ENCODE measurements at regions not wholly inside any gene's neighbourhood (a gene's known extent, or its start where the extent isn't known, plus 50 kb on each side); places are given as distances from the start of the nearest gene placed in this dataset.

DNA sequence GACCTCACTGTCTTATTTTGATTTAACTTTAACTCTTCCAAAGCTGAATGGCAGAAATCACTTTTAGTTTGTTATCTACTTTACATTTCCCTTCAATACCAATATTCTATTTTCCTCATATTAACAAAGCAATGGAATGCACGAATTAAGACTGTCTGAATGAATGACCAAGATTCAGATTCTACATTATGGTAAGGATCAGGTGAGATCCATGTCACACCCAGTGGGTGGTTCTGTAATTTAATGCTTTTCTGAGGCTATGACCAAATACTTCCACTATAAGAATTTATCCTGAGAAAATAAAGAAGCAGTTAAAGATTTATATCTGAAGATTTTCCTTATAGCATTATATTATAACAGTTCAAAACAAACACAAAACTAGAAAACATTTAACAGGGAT, 90.2 kb upstream of the NUPR2 start:
- H3K79me1 ChIP-seq (ENCODE audit: low read depth, low read length): no peaks in the 10 kb centered on the region
- H2BK5ac ChIP-seq (ENCODE audit: low read depth, low read length): no peak overlapping the region
- H3K23ac ChIP-seq (ENCODE audit: insufficient read length): no peak overlapping the region
- no peak overlapping the region for H2BK20ac ChIP-seq (ENCODE audit: low read length)
- no peak overlapping the region for H4K91ac ChIP-seq (replicated peaks; ENCODE audit: insufficient read length, low read length)
- H3K9me3 ChIP-seq (ENCODE audit: insufficient read depth in 2 of 2, low read depth in 1 of 2, low read length in 1 of 2): peaks cover 49 to 66% of the 10 kb centered on the region in 2 experiments
- FAIRE-seq: no peak
- no peak overlapping the region for H3K9ac ChIP-seq (replicated peaks in 1 of 4; ENCODE audit: extremely low read depth in 1 of 4, low read depth in 3 of 4, low read length in 3 of 4)
- H2AK5ac ChIP-seq (ENCODE audit: low read depth, low read length): no peak overlapping the region
- ChIA-PET CTCF (ENCODE audit: partially characterized antibody) (no interaction called here), POLR2A (ENCODE audit: partially characterized antibody) (no interaction called here)
- no peaks in the 10 kb centered on the region for H3K4me1 ChIP-seq (replicated peaks in 1 of 4; ENCODE audit: control insufficient read depth in 3 of 4, insufficient read depth in 4 of 4, low read length in 3 of 4)
- no peak for DNase-seq (ENCODE audit: low read depth in 1 of 2, low spot score in 2 of 2)
- TF ChIP-seq EP300 (IDR thresholded peaks at IDR 0.05; ENCODE audit: borderline replicate concordance in 1 of 2, low read depth in 2 of 2, low read length in 2 of 2): no peak
- no peak for TF ChIP-seq RAD21 (IDR thresholded peaks at IDR 0.05 in 1 of 2, conservative IDR thresholded peaks at IDR 0.05 in 1 of 2; ENCODE audit: low read depth in 2 of 2, low read length in 2 of 2)
- no peak for TF ChIP-seq TAF1 (IDR thresholded peaks at IDR 0.05; ENCODE audit: low read depth, low read length)
- no peak for TF ChIP-seq POLR2A (IDR thresholded peaks at IDR 0.05; ENCODE audit: control extremely low read depth in 1 of 2, low read depth in 2 of 2, low read length in 2 of 2)
- no peak for TF ChIP-seq CEBPB (IDR thresholded peaks at IDR 0.05; ENCODE audit: low read depth, low read length)
- H3K4me3 ChIP-seq (ENCODE audit: extremely low read depth in 1 of 4, insufficient read depth in 2 of 4, low read depth in 3 of 4, low read length in 4 of 4): no peak overlapping the region
- H2AFZ ChIP-seq (ENCODE audit: low read length): no peak overlapping the region
- no peak overlapping the region for H4K8ac ChIP-seq (ENCODE audit: extremely low read depth, insufficient read depth, low read length)
- H4K20me1 ChIP-seq (replicated peaks in 1 of 2; ENCODE audit: control insufficient read depth in 1 of 2, insufficient read depth in 2 of 2, low read length in 2 of 2): no peaks in the 10 kb centered on the region
- H2BK120ac ChIP-seq (replicated peaks; ENCODE audit: low read depth, low read length): no peak overlapping the region
- whole genome bisulfite sequencing, 2 experiments (ENCODE audit: extremely low coverage in 1 of 2, insufficient coverage in 1 of 2, insufficient read length in 1 of 2, insufficient replicate concordance in 2 of 2, low coverage in 1 of 2, low lambda C conversion rate in 2 of 2, missing lambda C conversion rate in 1 of 2): 45% methylated on average over 1 of the region's 1 CpG; no CpG with 5 or more reads in 1 of the 2 experiments
- H3K4ac ChIP-seq (replicated peaks; ENCODE audit: insufficient read length, low read depth, low read length): no peak overlapping the region
- H4K5ac ChIP-seq (ENCODE audit: insufficient read length, low read depth, low read length): no peak overlapping the region
- no peak overlapping the region for H2BK15ac ChIP-seq (ENCODE audit: low read length)
- H3K18ac ChIP-seq (ENCODE audit: extremely low read depth, low read length): no peak overlapping the region
- no peaks in the 10 kb centered on the region for H3K27me3 ChIP-seq (replicated peaks in 1 of 4; ENCODE audit: control insufficient read depth in 3 of 4, extremely low read depth in 1 of 4, insufficient read depth in 3 of 4, low read length in 3 of 4)
- H3K4me2 ChIP-seq (ENCODE audit: insufficient read depth in 1 of 2, low read depth in 2 of 2, low read length in 2 of 2): no peak overlapping the region
- H3K23me2 ChIP-seq (ENCODE audit: low read depth, low read length): no peaks in the 10 kb centered on the region
- no peak overlapping the region for H3K27ac ChIP-seq (ENCODE audit: low read depth, low read length)
- H3K36me3 ChIP-seq (ENCODE audit: control insufficient read depth in 2 of 4, insufficient read depth in 4 of 4, low read length in 3 of 4): no peaks in the 10 kb centered on the region
- H3K79me2 ChIP-seq (ENCODE audit: control insufficient read depth in 1 of 2, insufficient read depth in 2 of 2, low read length in 2 of 2): no peaks in the 10 kb centered on the region
- no peak overlapping the region for H3K14ac ChIP-seq (ENCODE audit: insufficient read length)
- H2BK12ac ChIP-seq (ENCODE audit: low read depth, low read length): no peak overlapping the region
- H3K56ac ChIP-seq (replicated peaks; ENCODE audit: insufficient read length, low read depth, low read length): no peak overlapping the region

Data from H1 (cell line).